Spleen (tissue), 11 donors: ENCODE measurements at regions not wholly inside any gene's neighbourhood (a gene's known extent, or its start where the extent isn't known, plus 50 kb on each side); places are given as distances from the start of the nearest gene placed in this dataset.
"Not testable (repeated sequence)": the region's sequence is repeated elsewhere in the genome, so short reads cannot be mapped to it uniquely, and the experiment has no call there.

Source experiments
- DNase-seq: peaks from one replicate; pipeline ENCODE4 v3.0.0-alpha.2; 2020
- H3K27ac ChIP-seq, 8 donors: fragments of 200-600 bp; sonication (generic) in 7 of 8; 1 replicate in 4 of 8; 2 replicates in 4 of 8; pipeline versions ENCODE4 v1.5.0 to v1.8.0; 2016 to 2021; ENCODE audit warnings: inconsistent platforms in 4 of 8, mild to moderate bottlenecking in 4 of 8, moderate library complexity in 1 of 8
- H3K27me3 ChIP-seq, 7 donors: fragments of 200-600 bp; sonication (generic) in 6 of 7; replicated peaks in 1 of 7; 1 replicate in 4 of 7; 2 replicates in 3 of 7; pipeline versions ENCODE4 v1.5.0 to v1.8.0; 2016 to 2021; ENCODE audit warnings: inconsistent platforms in 3 of 7, mild to moderate bottlenecking in 1 of 7
- H3K36me3 ChIP-seq, 6 donors: fragments of 200-600 bp; sonication (generic) in 5 of 6; 1 replicate in 4 of 6; 2 replicates in 2 of 6; pipeline versions ENCODE4 v1.5.0 to v1.8.0; 2016 to 2021; ENCODE audit warnings: inconsistent platforms in 2 of 6
- H3K4me1 ChIP-seq, 6 donors: fragments of 200-600 bp; sonication (generic) in 5 of 6; 1 replicate in 3 of 6; 2 replicates in 3 of 6; pipeline versions ENCODE4 v1.5.0 to v1.8.0; 2016 to 2021; ENCODE audit warnings: inconsistent platforms in 3 of 6
- H3K4me3 ChIP-seq, 8 donors: fragments of 200-600 bp; sonication (generic) in 7 of 8; 1 replicate in 4 of 8; 2 replicates in 4 of 8; pipeline versions ENCODE4 v1.5.0 to v1.8.0; 2016 to 2021; ENCODE audit warnings: inconsistent platforms in 4 of 8, mild to moderate bottlenecking in 4 of 8, moderate library complexity in 2 of 8
- H3K9me3 ChIP-seq, 8 donors: fragments of 200-600 bp; sonication (generic) in 7 of 8; 1 replicate in 4 of 8; 2 replicates in 4 of 8; pipeline versions ENCODE4 v1.5.0 to v1.8.0; 2016 to 2021; ENCODE audit warnings: inconsistent platforms in 4 of 8
- CTCF ChIP-seq, 11 experiments: fragments of 200-600 bp in 7 of 11; fragments of 450-650 bp in 4 of 11; sonication (generic) in 4 of 11; IDR thresholded peaks in 8 of 11; conservative IDR thresholded peaks in 3 of 11; 1 replicate in 7 of 11; 2 replicates in 4 of 11; pipeline versions ENCODE4 v1.4.0 to v1.8.0; 2016 to 2021; ENCODE audit warnings: antibody characterized with exemption in 11 of 11, inconsistent platforms in 4 of 11, mild to moderate bottlenecking in 1 of 11
- POLR2A ChIP-seq, 3 donors: fragments of 450-650 bp; IDR thresholded peaks; one replicate each; pipeline ENCODE4 v1.5.1; 2017; ENCODE audit warnings: antibody characterized with exemption in 3 of 3, mild to moderate bottlenecking in 1 of 3
- POLR2AphosphoS5 ChIP-seq, 3 donors: sonication (generic); formaldehyde crosslinking; IDR thresholded peaks; one replicate each; pipeline ENCODE4 v1.5.1; 2017; ENCODE audit warnings: antibody characterized with exemption in 3 of 3
- WGBS, 5 donors: extraction: QIAGEN DNeasy Blood & Tissue Kit in 3 of 5; methylation state at CpG; one replicate each; pipeline versions ENCODE4 v1.1.5 to v1.1.7; 2013 to 2018; 5-methylcytosine and 5-hydroxymethylcytosine counted together
- intact Hi-C: fragments of 100-400 bp; cut with DNase I; formaldehyde crosslinking; loops from one replicate; pipeline ENCODE4 v1.15.0; 2023; ENCODE audit warnings: low total_unique reads
- donor health status: healthy with polysubstance abuse.
- donor health status: DM: no; HTN: no; CAD: no; lungs with moderate emphysema.
- donor health status: DM: no; HTN: no; CAD: no.
- donor health status: Bipolar disorder and iron deficiency.
- donor health status: healthy.
- donor health status: DM: no; HTN: no; CAD: no.
- donor health status: DM: yes; HTN: yes; CAD: no.

DNA sequence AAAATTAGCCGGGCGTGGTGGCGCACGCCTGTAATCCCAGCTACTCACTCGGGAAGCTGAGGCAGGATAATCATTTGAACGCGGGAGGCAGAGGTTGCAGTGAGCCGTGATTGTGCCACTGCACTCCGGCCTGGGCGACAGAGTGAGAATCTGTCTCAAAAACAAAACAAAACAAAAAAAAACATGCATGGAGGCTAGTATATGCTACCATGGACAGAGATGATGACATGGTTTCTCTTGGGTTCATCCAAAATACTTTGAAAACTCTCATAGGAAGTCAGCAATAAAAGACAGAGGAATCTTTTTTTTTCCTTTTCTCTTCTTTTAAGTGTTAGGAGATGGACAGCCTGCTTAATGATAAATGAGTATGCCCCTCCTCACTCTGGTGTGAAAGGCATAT lies 137.7 kb upstream of the MB21D2 start:
- intact Hi-C loops: no loop called here
- no peaks in the 10 kb centered on the region for H3K9me3 ChIP-seq
- H3K27me3 ChIP-seq: peaks cover 0 to 5% (median 0%) of the 10 kb centered on the region in 7 donors
- 69 to 85% (median 83%) methylated on average over 10 of the region's 10 CpGs for WGBS, 5 donors
- H3K27ac ChIP-seq: no peak overlapping the region
- DNase-seq: no peak
- H3K4me1 ChIP-seq: no peaks in the 10 kb centered on the region
- no peaks in the 10 kb centered on the region for H3K36me3 ChIP-seq
- TF ChIP-seq POLR2AphosphoS5 (IDR thresholded peaks at IDR 0.05): no peak
- TF ChIP-seq CTCF (IDR thresholded peaks at IDR 0.05 in 8 of 11, conservative IDR thresholded peaks at IDR 0.05 in 3 of 11): no peak
- TF ChIP-seq POLR2A (IDR thresholded peaks at IDR 0.05): no peak
- no peak overlapping the region for H3K4me3 ChIP-seq

DNA sequence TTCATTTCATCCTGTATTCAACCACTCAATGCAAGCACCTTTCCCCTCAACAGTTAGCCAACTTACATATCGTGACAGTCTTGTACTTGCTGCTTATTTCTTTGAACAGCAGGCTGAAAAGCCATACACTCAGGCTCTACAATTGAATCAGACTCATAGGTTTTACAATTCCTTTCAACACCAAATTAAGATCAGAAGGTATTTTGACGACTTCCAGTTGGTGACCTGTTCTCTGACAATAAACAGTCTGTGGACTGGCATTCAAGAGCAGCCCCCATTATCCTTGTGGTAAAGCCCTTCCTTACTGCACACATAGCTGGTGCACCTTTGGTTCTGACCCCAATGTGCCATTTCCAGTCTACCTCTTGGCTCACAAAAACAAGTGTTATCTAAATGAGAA lies 140.0 kb upstream of the MB21D2 start:
- H3K4me1 ChIP-seq: no peaks in the 10 kb centered on the region
- H3K4me3 ChIP-seq: no peak overlapping the region
- H3K27me3 ChIP-seq: peaks cover 0 to 5% (median 0%) of the 10 kb centered on the region in 7 donors
- H3K27ac ChIP-seq: no peak overlapping the region
- DNase-seq: no peak
- intact Hi-C loops: no loop called here
- H3K36me3 ChIP-seq: no peaks in the 10 kb centered on the region
- no peak for TF ChIP-seq POLR2A (IDR thresholded peaks at IDR 0.05)
- no peak for TF ChIP-seq POLR2AphosphoS5 (IDR thresholded peaks at IDR 0.05)
- TF ChIP-seq CTCF (IDR thresholded peaks at IDR 0.05 in 8 of 11, conservative IDR thresholded peaks at IDR 0.05 in 3 of 11): no peak
- no peaks in the 10 kb centered on the region for H3K9me3 ChIP-seq
- WGBS, 5 donors: 57 to 73% (median 61%) methylated on average over 2 of the region's 2 CpGs

DNA sequence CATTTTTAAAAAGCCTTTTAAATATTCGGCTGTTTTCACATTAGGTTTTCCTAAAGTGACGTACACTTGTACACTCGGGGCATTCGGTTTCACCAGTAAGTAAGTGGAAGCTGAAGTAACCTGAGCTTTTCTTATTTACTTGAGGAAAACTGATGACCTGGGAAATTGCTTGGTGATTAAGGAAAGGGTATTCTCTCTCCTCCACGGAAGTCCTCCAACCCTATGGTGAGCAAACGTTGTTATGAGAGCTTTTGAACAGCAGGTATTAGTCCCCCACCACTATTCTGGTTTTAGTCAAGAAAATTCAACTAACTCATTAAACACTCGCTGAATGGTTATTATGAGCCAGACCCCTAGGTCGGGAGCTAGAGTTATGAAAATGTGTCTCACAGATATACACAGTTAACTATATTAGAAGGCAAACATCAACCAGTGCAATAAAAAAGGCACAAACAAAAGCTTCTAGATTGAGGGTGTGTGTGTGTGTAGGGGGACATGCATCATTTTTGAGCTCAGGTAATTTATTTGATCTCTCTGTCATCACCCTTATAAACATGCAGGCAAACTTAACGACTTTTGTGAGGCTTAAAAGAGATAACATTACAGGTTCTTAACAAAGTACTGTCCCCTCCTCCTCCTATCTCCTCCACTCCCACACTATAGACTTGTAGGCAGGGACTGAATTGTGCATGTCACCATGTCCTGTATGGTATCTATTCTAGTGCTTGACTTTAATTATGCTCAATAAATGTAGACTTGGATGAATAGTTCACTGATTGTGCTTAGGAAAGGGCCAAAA lies 143.3 kb upstream of the MB21D2 start:
- H3K36me3 ChIP-seq: no peaks in the 10 kb centered on the region
- no peak overlapping the region for H3K27ac ChIP-seq
- no peaks in the 10 kb centered on the region for H3K9me3 ChIP-seq
- no peaks in the 10 kb centered on the region for H3K4me1 ChIP-seq
- TF ChIP-seq POLR2A (IDR thresholded peaks at IDR 0.05) (no peak), POLR2AphosphoS5 (IDR thresholded peaks at IDR 0.05) (no peak), CTCF (IDR thresholded peaks at IDR 0.05 in 8 of 11, conservative IDR thresholded peaks at IDR 0.05 in 3 of 11) (no peak)
- WGBS, 5 donors: 80 to 81% (median 80%) methylated on average over 9 of the region's 9 CpGs
- peaks cover 0 to 5% (median 0%) of the 10 kb centered on the region in 7 donors for H3K27me3 ChIP-seq
- intact Hi-C loops: no loop called here
- H3K4me3 ChIP-seq: no peak overlapping the region
- DNase-seq: no peak

DNA sequence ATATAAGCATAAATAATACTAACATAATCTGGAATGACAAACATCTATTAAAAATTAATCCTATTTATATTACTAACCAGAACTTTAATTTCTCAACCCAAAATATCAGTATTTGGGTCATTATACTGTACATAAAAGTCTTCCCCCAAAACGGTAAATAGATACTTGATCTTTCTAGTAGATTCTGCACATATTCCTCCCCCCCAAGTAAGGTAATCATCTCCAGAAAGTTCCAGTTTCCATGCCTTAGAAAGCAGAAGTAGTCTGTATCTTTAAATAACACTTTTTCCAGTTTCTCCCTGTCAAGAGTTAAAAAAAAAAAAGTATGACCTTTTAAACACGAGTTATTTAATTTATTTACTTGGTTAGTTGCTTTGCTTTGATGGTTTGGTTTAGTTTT lies 150.7 kb upstream of the MB21D2 start:
- H3K9me3 ChIP-seq: no peaks in the 10 kb centered on the region
- intact Hi-C loops: no loop called here
- no peak overlapping the region for H3K4me3 ChIP-seq
- WGBS, 5 donors: 45 to 59% (median 51%) methylated on average over 2 of the region's 2 CpGs
- no peaks in the 10 kb centered on the region for H3K36me3 ChIP-seq
- no peaks in the 10 kb centered on the region for H3K27me3 ChIP-seq
- H3K27ac ChIP-seq: no peak overlapping the region
- DNase-seq: no peak
- no peak for TF ChIP-seq CTCF (IDR thresholded peaks at IDR 0.05 in 8 of 11, conservative IDR thresholded peaks at IDR 0.05 in 3 of 11)
- TF ChIP-seq POLR2A (IDR thresholded peaks at IDR 0.05): no peak
- TF ChIP-seq POLR2AphosphoS5 (IDR thresholded peaks at IDR 0.05): no peak
- no peaks in the 10 kb centered on the region for H3K4me1 ChIP-seq

DNA sequence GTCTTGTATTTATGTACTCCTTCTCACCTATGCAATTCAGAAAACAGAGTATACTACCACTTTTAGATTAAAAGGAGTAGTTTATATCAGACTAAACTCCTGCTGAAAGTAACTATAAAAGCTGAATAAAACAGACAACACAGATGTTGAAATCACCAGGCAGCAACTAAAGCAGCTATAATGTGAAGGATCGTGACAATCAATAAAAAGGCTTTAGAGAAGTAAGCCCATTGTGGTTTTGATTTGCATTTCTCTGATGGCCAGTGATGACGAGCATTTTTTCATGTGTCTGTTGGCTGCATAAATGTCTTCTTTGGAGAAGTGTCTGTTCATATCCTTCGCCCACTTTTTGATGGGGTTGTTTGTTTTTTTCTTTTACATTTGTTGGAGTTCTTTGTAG lies 152.1 kb upstream of the MB21D2 start:
- H3K27me3 ChIP-seq, H3K9me3 ChIP-seq, H3K27ac ChIP-seq, H3K36me3 ChIP-seq, H3K4me1 ChIP-seq, intact Hi-C loops, H3K4me3 ChIP-seq, DNase-seq: not testable (repeated sequence)
- 65 to 81% (median 72%) methylated on average over 3 of the region's 3 CpGs for WGBS, 5 donors
